Endothelial cell of hepatic sinusoid (primary cell): ENCODE measurements at regions not wholly inside any gene's neighbourhood (a gene's known extent, or its start where the extent isn't known, plus 50 kb on each side); places are given as distances from the start of the nearest gene placed in this dataset.

Source experiments
- in situ Hi-C: cut with HindIII; loops from 2 replicates; pipeline ENCODE4 v1.10.0; 2017; ENCODE audit warnings: low sequenced_read_pairs

- in situ Hi-C loops, result no loop called here
Measured at GRCh38 chr3:193896419-193896818, 239.5 kb upstream of the HES1 start.

GRCh38 chr3:193897288-193897687 is 238.7 kb upstream of the HES1 start:
- in situ Hi-C loops, result no loop called here

GRCh38 chr3:193897731-193898180 is 238.2 kb upstream of the HES1 start:
- in situ Hi-C loops, result no loop called here

GRCh38 chr3:193899001-193899400 is 236.9 kb upstream of the HES1 start:
- in situ Hi-C loops, result no loop called here

GRCh38 chr3:193901007-193901406 is 234.9 kb upstream of the HES1 start:
- in situ Hi-C loops, result no loop called here

GRCh38 chr3:193902607-193903511 is 233.1 kb upstream of the HES1 start:
- in situ Hi-C loops, result no loop called here

GRCh38 chr3:193903512-193903817 is 232.5 kb upstream of the HES1 start:
- in situ Hi-C loops, result no loop called here

GRCh38 chr3:193903966-193904365 is 232.0 kb upstream of the HES1 start:
- in situ Hi-C loops, result no loop called here

GRCh38 chr3:193905541-193906396 is 230.2 kb upstream of the HES1 start:
- in situ Hi-C loops, result no loop called here

GRCh38 chr3:193906849-193907410 is 229.0 kb upstream of the HES1 start:
- in situ Hi-C loops, result no loop called here

GRCh38 chr3:193908181-193908744 is 227.7 kb upstream of the HES1 start:
- in situ Hi-C loops, result no loop called here

- in situ Hi-C loops, result no loop called here
Measured at GRCh38 chr3:193909387-193909786, 226.6 kb upstream of the HES1 start.

- in situ Hi-C loops, result loop anchor here (10.0 kb wide), 2 partner anchors 64 to 106 kb away; no protein-coding TSS in a partner anchor
Measured at GRCh38 chr3:193910310-193910709, 225.6 kb upstream of the HES1 start.

- in situ Hi-C loops, result loop anchor here (10.0 kb wide), 2 partner anchors 64 to 106 kb away; no protein-coding TSS in a partner anchor
Measured at GRCh38 chr3:193910886-193911738, 224.8 kb upstream of the HES1 start.

GRCh38 chr3:193911784-193912340 is 224.1 kb upstream of the HES1 start:
- in situ Hi-C loops, result loop anchor here (10.0 kb wide), 2 partner anchors 63 to 107 kb away; no protein-coding TSS in a partner anchor

GRCh38 chr3:193912621-193913178 is 223.2 kb upstream of the HES1 start:
- in situ Hi-C loops, result loop anchor here (10.0 kb wide), 2 partner anchors 62 to 108 kb away; no protein-coding TSS in a partner anchor

GRCh38 chr3:193914602-193915001 is 221.3 kb upstream of the HES1 start:
- in situ Hi-C loops, result loop anchor here (5.0 to 10.0 kb wide), 4 partner anchors 60 to 110 kb away; no protein-coding TSS in a partner anchor

GRCh38 chr3:193915099-193915498 is 220.8 kb upstream of the HES1 start:
- in situ Hi-C loops, result loop anchor here (5.0 to 10.0 kb wide), 4 partner anchors 60 to 110 kb away; no protein-coding TSS in a partner anchor

GRCh38 chr3:193915613-193916012 is 220.3 kb upstream of the HES1 start:
- in situ Hi-C loops, result loop anchor here (5.0 to 10.0 kb wide), 4 partner anchors 59 to 111 kb away; no protein-coding TSS in a partner anchor
